Osteocyte (in vitro differentiated cells): ENCODE measurements at regions not wholly inside any gene's neighbourhood (a gene's known extent, or its start where the extent isn't known, plus 50 kb on each side); places are given as distances from the start of the nearest gene placed in this dataset.

Source experiments
- DNase-seq: peaks from one replicate; pipeline ENCODE4 v3.0.0; 2021; ENCODE audit warnings: mixed read lengths; ENCODE audit not compliant: unreplicated experiment; ENCODE audit errors: extremely low spot score
- H3K27ac Mint-ChIP-seq: one replicate; pipeline ENCODE4 v1.8.0; 2021; ENCODE audit warnings: mild to moderate bottlenecking, mixed read lengths; ENCODE audit not compliant: unreplicated experiment
- H3K27me3 Mint-ChIP-seq: one replicate; pipeline ENCODE4 v1.8.0; 2021; ENCODE audit warnings: mixed read lengths; ENCODE audit not compliant: unreplicated experiment
- H3K36me3 Mint-ChIP-seq: one replicate; pipeline ENCODE4 v1.8.0; 2021; ENCODE audit warnings: mixed read lengths; ENCODE audit not compliant: unreplicated experiment
- H3K4me1 Mint-ChIP-seq: one replicate; pipeline ENCODE4 v1.8.0; 2021; ENCODE audit warnings: mixed read lengths; ENCODE audit not compliant: unreplicated experiment
- H3K4me3 Mint-ChIP-seq: one replicate; pipeline ENCODE4 v1.8.0; 2021; ENCODE audit warnings: mild to moderate bottlenecking, moderate library complexity, mixed read lengths; ENCODE audit not compliant: unreplicated experiment
- H3K9me3 Mint-ChIP-seq: one replicate; pipeline ENCODE4 v1.8.0; 2021; ENCODE audit warnings: mixed read lengths; ENCODE audit not compliant: unreplicated experiment
- CTCF ChIP-seq: fragments of 200-600 bp; sonication (generic); IDR thresholded peaks from 2 replicates; pipeline ENCODE4 v1.5.0; 2021; ENCODE audit warnings: antibody characterized with exemption, mild to moderate bottlenecking, moderate library complexity

- no peak overlapping the region for H3K27ac Mint-ChIP-seq
- H3K4me1 Mint-ChIP-seq = no peaks in the 10 kb centered on the region
- H3K4me3 Mint-ChIP-seq = no peak overlapping the region
- H3K36me3 Mint-ChIP-seq = no peaks in the 10 kb centered on the region
- no peak for TF ChIP-seq CTCF
- peaks cover 20% of the 10 kb centered on the region for H3K9me3 Mint-ChIP-seq
- DNase-seq = no peak
- no peaks in the 10 kb centered on the region for H3K27me3 Mint-ChIP-seq
Observed at GRCh38 chr2:2950403-2950952, 427.1 kb downstream of the EIPR1 start.

GRCh38 chr2:2947406-2947805 is 430.2 kb downstream of the EIPR1 start:
- peaks cover 33% of the 10 kb centered on the region for H3K9me3 Mint-ChIP-seq
- H3K4me1 Mint-ChIP-seq = no peaks in the 10 kb centered on the region
- no peak overlapping the region for H3K27ac Mint-ChIP-seq
- no peak for TF ChIP-seq CTCF
- H3K4me3 Mint-ChIP-seq = no peak overlapping the region
- DNase-seq = no peak
- H3K27me3 Mint-ChIP-seq = no peaks in the 10 kb centered on the region
- H3K36me3 Mint-ChIP-seq = no peaks in the 10 kb centered on the region

GRCh38 chr2:2942906-2943305 is 434.7 kb downstream of the EIPR1 start:
- Mint-ChIP-seq H3K4me3 (no peak overlapping the region), H3K27me3 (no peaks in the 10 kb centered on the region), H3K36me3 (no peaks in the 10 kb centered on the region), H3K9me3 (peaks cover 44% of the 10 kb centered on the region), H3K4me1 (no peaks in the 10 kb centered on the region), H3K27ac (no peak overlapping the region)
- DNase-seq = no peak
- TF ChIP-seq CTCF = no peak

GRCh38 chr2:2942225-2942624 is 435.4 kb downstream of the EIPR1 start:
- H3K4me1 Mint-ChIP-seq = no peaks in the 10 kb centered on the region
- peaks cover 47% of the 10 kb centered on the region for H3K9me3 Mint-ChIP-seq
- no peak overlapping the region for H3K4me3 Mint-ChIP-seq
- TF ChIP-seq CTCF = no peak
- no peaks in the 10 kb centered on the region for H3K27me3 Mint-ChIP-seq
- H3K27ac Mint-ChIP-seq = no peak overlapping the region
- no peaks in the 10 kb centered on the region for H3K36me3 Mint-ChIP-seq
- DNase-seq = no peak

GRCh38 chr2:2941205-2941604 is 436.4 kb downstream of the EIPR1 start:
- peaks cover 49% of the 10 kb centered on the region for H3K9me3 Mint-ChIP-seq
- H3K4me3 Mint-ChIP-seq = no peak overlapping the region
- H3K36me3 Mint-ChIP-seq = no peaks in the 10 kb centered on the region
- DNase-seq = no peak
- H3K27ac Mint-ChIP-seq = no peak overlapping the region
- no peak for TF ChIP-seq CTCF
- no peaks in the 10 kb centered on the region for H3K27me3 Mint-ChIP-seq
- no peaks in the 10 kb centered on the region for H3K4me1 Mint-ChIP-seq
